IPS-NIHi7 (cell line): ENCODE measurements at regions not wholly inside any gene's neighbourhood (a gene's known extent, or its start where the extent isn't known, plus 50 kb on each side); places are given as distances from the start of the nearest gene placed in this dataset.
"Not testable (repeated sequence)": the region's sequence is repeated elsewhere in the genome, so short reads cannot be mapped to it uniquely, and the experiment has no call there.

ENCODE experiments used
- DNase-seq: peaks from one replicate; pipeline ENCODE4 v3.0.0; 2012; ENCODE audit warnings: mixed read lengths; ENCODE audit errors: extremely low spot score

DNA sequence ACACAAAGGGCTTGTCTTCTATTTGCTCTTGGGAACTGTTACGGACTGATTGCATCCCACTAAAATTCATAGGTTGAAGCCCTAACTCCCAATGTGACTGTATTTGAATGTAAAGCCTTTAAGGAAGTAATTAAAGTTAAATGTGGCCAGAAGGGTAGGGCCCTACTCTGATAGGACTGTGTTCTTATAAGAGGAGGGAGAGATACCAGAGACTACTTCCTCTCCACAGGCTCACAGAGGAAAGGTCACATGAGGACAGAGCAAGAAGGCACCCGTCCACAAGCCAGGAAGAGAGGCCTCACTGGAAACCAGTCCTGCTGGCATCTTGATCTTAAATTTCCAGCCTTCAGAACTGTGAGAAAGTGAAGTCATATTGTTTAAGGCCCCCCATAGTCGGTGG, 211.9 kb downstream of the CDH26 start:
- DNase-seq, result no peak

DNA sequence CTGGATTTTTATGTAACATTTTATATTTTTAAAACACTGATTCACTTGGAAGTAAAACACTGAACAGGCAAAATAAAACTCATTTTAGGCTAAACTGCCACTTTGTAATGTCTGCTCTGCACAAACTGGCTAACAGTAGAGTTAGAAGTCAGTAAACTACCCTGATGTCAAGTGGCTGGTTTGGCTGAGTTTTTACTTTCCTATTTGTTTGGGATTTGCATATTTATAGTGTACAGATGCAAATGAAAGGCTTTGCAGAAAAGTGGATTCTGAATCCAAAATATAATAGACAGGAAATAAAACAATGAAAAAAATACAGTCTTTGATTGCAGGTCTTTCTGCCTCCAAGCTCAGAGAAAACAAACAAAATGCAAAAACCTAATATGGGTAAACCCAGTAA, 213.1 kb downstream of the CDH26 start:
- no peak for DNase-seq

DNA sequence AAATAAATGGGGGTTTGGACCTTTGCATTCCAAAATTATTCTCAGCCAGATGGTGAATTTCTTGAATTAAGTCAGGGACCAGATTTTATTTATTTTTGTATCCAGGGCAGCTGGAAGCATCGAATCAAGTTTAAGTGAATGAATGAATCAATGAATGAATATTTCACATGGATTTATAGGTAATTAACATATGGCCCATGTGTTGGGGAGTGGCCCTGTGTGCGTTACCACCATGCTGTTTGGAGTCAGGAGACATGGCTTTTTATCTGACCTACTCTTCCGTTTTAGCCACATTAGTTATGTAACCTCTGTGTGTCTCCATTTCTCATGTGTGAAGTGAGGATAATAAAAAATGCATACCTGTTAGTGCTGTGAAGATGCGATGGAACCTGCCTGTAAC, 213.5 kb downstream of the CDH26 start:
- DNase-seq, result no peak

DNA sequence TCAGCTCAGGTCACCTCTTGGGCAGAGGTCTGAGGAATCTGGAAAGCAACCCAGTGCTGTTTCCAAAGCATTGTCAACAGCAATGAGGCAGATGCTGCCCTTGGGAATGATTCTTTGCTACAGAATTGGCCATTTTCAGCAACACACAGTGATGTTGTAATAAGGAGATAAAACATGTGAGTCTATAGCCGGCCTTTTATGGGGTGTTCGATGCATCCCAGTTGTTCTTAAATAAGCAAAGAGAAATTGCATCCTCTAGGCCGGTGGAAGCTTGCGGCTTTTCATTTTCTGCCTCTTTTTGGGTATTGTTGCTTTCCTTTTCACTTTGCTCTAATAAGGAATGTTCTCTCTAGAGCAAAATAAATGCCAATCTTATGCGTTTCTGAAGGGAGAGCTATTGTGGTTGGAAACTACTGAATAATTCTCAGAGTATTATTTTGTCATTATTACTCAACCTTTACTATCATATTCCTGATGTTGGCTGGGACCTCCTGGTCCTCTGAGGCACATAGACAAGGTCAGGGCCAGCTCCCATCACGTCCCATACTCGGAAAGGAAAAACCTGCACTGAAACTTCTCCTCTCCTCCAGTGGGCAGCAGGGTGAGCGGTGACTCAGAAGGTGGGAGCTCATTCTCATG, 214.2 kb downstream of the CDH26 start:
- DNase-seq, result no peak

DNA sequence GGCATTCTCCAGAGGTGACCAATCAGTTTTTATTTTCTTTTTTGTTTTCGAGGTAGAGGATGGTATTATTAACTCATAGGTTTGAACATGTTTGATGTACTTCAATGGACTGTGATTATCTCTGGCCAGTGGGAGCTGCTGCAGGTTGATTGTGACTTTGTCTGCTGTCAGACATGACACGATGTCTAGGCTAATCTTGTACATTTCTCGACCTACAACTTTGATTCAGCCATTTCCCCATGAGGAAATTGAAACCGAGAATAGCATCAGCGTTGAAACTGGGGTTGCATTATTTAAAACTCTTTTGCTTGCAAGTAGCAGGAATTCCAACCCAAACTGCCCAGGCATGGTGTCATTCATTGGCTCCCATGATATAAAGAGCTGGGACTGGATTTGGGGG, 218.9 kb downstream of the CDH26 start:
- DNase-seq, result no peak

DNA sequence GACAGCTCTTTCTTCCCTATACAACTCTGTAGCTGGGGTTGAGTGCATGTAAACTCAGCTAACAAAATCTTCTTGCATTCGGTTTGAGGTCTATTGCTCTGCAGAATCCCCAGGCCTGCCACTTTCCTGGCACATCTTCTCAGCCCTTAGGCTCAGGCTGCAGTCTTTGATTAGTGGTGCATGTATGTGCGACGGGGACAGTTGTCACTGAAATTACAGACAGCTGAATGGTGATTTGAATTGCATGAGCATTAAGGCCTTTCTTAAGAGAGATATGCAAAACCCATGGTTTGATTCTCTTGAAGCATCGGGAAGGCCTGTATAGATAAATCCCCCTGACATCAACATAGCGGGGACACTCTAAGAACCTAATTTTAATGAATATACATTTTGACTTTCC, 222.8 kb downstream of the CDH26 start:
- no peak for DNase-seq

DNA sequence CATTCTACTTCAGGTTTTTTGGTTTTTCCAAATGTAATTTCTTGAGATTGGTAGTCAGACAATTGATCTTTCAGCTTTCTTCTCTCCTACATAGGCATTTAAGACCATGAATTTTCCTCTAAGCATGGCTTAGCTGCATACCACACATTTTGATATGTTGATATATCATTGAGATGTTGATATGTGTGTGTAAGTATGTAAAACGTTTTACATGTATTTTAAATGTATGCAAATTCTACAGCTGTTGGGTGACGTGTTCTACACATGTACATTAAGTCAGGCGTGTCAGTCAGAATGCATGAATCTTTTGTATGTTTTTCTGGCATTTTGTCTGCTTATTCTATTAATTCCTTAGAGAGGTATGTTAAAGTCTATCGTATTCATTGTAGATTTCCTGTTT, 228.2 kb downstream of the CDH26 start:
- DNase-seq, result no peak

DNA sequence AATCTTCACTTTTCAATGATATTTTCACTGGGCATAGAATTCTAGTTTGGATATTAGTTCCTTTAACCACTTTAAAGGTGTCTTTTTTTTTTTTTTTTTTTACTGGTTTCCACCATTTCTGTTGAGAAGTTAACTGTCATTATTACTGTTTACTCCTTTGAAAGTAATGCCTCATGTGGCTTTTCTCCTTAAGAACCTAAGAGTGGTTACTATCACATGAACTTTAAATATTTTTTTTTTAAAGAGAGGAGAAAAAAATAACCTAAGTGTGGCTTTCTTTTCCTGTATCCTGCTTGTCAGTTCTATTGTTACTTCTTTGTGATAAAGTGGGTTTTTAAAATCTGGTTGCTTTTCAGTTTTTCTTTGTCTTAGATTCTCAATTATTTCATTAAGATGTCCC, 229.5 kb downstream of the CDH26 start:
- DNase-seq, result no peak

DNA sequence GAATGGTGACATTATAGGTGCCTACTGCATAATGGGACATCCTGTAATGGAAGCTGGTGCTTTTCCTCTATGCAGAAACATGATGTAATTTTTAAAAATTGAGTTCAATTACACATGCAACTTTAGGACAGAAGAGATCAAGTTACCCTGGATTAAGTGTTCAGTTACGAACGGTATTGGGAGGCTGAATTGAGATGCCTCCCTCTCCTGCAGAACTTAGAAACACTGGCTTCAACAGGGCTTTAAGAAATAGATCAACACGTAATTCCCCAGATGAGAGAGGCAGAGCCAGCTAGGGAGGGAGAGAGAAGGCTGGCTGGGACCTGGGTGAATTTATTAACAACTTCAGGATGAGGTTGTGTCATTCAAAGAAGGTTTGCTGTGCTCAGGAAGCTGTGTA, 232.8 kb downstream of the CDH26 start:
- no peak for DNase-seq

DNA sequence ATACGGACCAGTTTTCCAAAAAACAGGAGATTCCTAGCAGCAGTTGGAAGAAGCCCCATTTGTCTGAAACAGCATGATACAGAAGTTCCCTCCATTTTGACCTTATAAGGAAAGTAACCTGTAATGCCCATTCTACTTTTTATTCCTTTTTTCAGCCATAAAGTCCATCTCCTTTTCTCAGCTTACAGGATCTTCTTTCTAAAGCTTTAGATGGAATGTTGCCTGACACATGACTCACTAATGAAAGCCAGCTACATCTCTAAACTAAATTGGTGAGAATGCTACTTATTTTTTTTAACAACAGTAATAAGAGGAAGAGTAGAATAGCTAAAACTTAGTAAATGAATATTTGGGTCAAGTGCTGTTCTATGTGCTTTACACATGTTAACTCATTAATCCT, 234.1 kb downstream of the CDH26 start:
- no peak for DNase-seq

DNA sequence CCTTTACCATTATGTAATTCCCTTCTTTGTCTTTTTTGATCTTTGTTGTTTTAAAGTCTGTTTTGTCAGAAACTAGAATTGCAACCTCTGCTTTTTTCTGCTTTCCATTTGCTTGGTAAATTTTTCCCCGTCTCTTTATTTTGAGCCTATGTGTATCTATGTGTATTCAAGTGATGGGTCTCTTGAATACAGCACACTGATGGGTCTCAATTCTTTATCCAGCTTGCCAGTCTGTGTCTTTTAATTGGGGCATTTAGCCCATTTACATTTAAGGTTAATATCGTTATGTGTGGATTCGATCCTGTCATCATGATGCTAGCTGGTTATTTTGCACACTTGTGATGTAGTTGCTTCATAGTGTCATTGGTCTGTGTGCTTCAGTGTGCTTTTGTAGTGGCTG, 240.9 kb downstream of the CDH26 start:
- DNase-seq, result not testable (repeated sequence)

DNA sequence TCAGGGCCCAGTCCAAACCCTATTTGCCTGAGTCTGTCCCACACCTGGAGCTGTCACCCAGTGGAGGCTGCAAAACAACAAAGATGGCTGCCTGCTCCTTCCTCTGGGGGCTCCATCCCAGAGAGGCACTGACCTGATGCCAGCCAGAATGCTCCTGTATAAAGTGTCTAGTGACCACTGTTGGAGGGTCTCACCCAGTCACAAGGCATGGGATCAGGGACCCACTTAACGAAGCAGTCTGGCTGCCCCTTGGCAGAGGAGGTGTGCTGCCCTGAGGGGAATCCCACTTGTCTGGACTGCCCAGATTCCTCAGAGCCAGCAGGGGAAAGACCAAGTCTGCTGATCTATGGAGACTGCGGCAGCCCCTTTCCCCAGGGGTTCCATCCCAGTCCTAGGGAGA, 241.6 kb downstream of the CDH26 start:
- DNase-seq, result no peak

DNA sequence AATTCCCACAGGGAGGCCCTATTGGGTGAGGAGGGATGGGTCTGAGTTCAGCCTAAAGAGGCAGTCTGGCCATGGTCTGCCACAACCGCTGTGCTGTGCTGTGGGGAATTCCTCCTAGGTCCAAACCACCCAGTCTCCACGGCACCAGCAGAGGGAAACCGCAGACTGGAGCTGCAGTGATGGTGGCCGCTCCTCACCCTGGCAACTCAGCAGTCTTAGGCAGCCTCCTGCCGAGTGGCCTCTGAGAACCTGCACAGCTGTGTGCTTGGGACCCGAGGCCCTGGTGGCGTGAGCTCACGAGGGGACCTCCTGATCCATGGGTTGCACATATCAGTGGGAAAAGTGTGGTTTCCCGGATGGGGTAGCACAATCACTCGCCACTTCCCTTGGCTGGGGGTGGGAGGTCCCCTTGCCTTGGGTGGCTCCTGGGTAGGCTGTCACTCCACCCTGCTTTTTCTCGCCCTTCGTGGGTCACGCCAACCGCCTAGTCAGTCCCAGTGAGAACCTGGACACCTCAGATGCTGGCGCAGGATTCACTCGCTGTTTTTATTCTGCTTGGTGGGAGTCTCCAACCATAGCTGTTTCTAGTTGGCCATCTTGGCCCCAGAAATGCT, 242.2 kb downstream of the CDH26 start:
- DNase-seq, result no peak

DNA sequence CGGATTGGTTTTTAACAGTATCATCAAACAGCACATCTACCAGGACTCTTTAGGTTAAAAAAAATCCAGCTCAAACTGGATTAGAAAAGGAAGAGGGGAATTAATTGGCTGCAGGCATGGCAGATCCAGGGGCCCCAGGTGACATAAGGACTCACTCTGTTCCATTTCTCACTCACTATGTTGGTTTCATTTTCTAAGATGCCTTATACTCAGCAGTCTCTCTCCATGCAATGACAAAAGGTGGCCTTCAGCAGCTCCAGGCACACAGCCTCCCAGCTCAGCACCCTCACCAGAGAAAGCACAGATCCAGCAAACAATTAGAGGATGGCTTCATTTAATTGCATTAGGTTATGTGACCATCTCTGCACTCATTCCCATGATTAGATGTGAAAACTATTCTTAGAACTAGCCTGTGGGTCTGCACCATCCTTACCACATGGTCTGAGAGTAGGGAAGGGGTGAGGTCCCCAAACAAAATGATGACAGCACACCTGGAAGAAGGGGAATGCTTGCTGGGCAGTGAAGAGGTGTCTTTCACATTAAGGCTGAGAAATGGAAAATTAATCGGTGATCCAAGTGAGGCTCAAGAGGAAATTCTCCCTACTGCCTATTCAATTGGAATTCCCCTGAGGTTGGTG, 243.1 kb downstream of the CDH26 start:
- no peak for DNase-seq

DNA sequence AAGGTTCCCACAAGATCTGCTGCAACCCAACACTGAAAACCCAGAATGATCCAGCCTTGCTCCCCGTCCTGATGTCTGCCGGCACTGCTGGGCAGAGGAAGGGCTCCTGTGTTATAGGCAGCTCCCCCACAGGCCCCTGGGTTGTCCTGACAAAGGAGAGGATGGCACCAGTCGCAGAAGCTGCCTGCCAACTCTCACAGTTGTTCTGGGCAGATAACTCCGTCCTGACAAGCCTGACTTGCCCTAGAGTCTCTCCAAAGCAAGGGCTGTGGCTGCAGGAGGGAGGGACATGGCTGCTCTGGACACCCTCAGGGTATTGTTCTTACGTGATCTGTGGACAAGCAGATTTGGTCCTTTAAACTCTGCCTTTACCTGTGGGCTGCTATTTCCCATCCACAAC, 243.8 kb downstream of the CDH26 start:
- DNase-seq, result no peak

DNA sequence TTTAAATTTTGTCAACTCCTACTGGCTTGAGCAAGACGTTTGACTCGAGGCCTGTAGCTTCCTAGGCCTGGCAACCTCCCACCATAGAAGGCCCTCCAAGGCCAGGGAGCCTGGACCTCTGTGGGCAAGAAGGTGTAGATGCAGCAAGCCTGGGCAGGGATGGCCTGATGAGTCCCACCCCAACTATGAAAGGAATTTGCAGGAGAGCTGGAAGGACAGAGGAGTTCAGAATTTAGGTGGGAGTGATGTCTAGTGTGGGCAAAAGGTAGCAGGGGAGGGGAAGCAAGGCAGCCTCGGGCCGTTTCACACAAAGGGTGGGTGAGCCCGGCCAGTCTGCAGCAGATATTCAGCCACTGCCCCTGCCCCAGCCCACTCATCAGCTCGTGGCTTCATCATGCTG, 245.2 kb downstream of the CDH26 start:
- DNase-seq, result peak; percentile 23

DNA sequence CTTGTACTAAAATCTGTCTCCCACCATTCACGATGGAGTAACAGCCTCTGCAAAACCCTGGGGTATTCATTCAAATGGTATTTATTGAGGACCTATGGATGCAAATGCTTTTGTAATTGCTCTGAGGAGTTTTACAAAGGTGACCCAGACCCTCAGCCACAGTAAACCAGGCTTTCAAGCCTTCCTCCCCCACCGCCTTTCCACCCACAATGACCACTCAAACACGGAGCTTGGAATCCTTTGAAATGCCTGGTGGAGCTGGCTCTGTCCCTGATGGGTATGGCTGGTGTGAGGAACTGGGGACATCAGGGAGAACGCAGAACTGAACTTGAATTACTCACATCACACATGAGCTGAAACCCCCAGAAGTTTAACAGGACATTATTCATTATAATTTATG, 246.4 kb downstream of the CDH26 start:
- DNase-seq, result no peak

DNA sequence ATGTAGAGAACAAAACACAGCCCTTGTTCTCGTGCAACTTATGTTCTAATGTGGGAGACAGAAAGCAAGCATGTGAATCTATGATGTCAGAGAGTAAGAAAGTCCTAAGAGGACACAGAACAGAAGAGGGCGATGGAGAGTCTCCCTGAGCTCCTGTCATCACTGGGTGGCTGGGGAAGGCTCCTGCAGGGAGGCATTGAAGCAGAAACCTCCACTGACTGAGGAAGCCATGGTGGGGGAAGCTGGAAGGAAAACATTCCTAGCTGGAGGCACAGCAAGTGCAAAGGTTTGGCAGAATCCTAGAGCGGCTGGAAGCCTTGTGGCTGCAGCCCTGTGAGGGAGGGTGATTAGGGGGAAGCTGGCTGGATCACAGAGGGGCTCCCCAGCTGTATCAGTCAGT, 248.0 kb downstream of the CDH26 start:
- DNase-seq, result peak; percentile 79

DNA sequence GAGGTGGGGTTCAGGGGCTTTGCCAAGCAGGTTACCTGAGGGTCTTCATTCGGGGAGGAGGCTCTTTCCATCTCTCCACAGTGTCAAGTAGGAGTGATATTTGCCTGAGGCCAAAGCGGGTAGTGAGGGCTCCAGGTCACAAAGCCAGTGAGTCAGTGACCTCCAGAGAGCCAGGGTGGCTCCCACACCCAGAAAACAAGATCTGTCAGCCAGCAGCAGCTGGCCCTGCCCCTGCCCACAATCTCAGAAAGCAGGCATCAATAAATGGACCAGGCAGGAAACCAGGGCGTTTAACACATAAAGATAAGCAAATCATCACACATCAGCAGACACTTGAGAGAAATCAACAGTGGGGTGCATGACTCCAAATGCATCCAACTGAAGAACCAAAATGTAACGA, 250.8 kb downstream of the CDH26 start:
- DNase-seq, result no peak

DNA sequence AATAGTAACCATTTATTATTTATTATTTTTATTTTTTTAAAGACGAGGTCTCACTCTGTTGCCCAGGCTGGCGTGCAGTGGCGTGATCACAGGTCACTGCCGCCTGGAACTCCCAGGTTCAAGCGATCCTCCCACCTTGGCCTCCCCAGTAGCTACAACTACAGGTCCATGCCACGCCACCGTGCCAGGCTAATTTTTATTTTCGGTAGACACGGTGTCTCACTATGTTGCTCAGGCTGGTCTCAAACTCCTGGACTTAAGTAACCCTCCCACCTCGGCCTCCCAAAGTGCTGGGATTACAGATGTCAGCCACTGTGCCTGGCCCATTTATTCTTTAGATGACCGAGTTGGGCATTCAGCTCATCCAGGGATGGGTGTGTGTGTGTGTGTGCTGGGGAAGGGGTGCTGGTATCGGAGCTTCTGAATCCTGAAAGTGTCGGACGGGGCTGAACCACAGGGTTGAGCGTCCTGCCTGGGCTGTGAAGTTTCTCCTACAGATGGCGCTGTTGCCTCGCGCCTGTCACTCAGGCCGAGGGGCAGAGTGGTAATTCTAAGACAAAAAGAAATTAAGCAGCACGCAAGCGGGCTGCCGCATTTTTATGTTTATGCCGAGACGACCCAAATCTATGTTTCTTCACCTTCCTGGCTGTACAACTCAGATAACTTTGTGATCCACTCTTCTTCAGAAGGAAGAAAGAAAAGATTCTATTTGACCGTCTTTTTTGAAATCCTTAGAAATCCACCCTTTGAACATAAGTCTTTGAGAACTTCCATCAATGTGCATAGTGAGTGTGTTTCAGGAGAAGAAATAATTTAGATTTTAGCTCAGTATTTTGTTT, 252.8 kb downstream of the CDH26 start:
- DNase-seq, result peak; percentile 81

DNA sequence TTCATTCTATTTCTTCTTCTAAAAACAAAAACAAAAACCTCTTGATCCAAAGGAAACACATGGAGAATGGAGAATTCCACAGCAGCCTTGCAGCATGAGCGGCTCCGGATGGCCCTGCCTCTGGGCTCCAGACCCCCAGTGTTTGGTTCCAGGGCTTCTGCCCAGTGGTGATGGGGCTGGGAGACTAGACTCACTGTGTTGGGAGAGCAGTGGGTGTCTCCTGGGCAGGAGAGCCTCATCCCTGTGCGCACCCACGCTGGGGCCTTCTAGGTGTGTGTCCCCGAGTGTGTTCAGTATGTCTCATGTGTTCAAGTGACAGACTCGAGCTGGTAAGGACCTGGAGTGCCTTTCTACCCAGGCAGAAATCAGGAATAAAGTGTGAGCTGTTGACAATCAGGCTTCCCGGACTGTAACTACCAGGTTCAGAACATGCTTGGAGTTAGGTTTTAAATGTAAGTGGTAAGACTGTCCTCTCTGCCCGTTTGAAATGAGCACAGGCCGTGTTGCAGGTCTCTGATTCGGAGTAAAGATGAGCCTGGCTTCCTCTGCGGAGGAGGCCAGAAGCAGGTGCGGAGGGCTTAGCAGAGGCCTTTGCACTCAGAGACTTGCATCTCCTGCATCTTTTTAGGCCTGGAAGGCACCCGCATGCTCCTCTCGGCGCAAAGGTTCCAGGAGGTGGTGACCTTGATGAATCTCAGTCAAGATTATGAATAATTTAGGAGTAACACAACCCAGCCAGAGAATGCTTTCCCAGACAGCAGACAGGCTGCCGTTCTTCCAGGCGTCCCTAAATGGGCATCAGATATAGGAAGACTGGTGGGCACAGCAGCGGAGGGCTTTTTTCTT, 253.6 kb downstream of the CDH26 start:
- DNase-seq, result no peak

DNA sequence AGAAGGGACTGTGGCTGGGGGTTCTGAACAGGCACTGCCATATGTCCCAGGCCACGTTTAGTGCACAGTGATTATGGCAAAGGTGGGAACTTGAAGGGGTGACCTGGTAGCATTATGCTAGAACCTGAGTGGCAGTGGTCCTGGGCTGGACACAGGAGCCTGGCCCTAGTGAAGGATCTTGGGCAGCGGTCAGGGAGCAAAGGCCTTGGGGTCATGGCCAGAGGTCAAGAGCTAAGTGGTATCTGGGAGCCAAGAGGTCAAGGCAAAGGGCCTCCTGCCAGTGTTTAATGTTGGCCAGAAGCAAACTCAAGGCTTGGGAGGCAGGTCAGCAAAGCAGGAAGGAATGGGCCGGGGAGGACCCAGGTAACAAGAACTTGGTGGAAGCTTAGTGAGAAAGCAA, 254.5 kb downstream of the CDH26 start:
- DNase-seq, result no peak
